GM23338 (cell line): ENCODE measurements at regions not wholly inside any gene's neighbourhood (a gene's known extent, or its start where the extent isn't known, plus 50 kb on each side); places are given as distances from the start of the nearest gene placed in this dataset.
A peak's percentile ranks its signal among the peaks of the same experiment; 100 is the strongest.

Source experiments
- ATAC-seq: fragments of 200-7000 bp; cut with Tn5 transposase; 3 replicates; pipeline ENCODE4 v1.9.1; 2020
- DNase-seq: peaks from one replicate; pipeline ENCODE4 v3.0.0-alpha.2; 2015; ENCODE audit warnings: low spot score
- H2AFZ ChIP-seq: fragments of 200-600 bp; sonication (generic); 2 replicates; pipeline ENCODE4 v1.8.0; 2016; ENCODE audit warnings: antibody characterized with exemption, mild to moderate bottlenecking, moderate library complexity
- H3F3A ChIP-seq: fragments of 200-600 bp; sonication (generic); replicated peaks from 2 replicates; pipeline ENCODE4 v1.8.0; 2017; ENCODE audit warnings: antibody characterized with exemption, mixed run types, low read depth
- H3K27ac ChIP-seq: fragments of 200-600 bp; sonication (generic); 2 replicates; pipeline ENCODE4 v1.6.1; 2016; ENCODE audit warnings: low read depth
- H3K27me3 ChIP-seq: fragments of 200-600 bp; sonication (generic); 2 replicates; pipeline ENCODE4 v1.8.0; 2016; ENCODE audit warnings: mild to moderate bottlenecking, mixed run types, moderate library complexity; ENCODE audit not compliant: insufficient read depth
- H3K36me3 ChIP-seq: fragments of 200-600 bp; sonication (generic); 2 replicates; pipeline ENCODE4 v1.8.0; 2016; ENCODE audit warnings: mild to moderate bottlenecking; ENCODE audit not compliant: insufficient read depth
- H3K4me1 ChIP-seq: fragments of 200-600 bp; sonication (generic); 2 replicates; pipeline ENCODE4 v1.8.0; 2016; ENCODE audit warnings: mild to moderate bottlenecking, moderate library complexity; ENCODE audit not compliant: insufficient read depth
- H3K4me2 ChIP-seq: fragments of 200-600 bp; sonication (generic); 2 replicates; pipeline ENCODE4 v1.7.1; 2017; ENCODE audit warnings: mixed run types
- H3K4me3 ChIP-seq: fragments of 200-600 bp; sonication (generic); 2 replicates; pipeline ENCODE4 v1.6.1; 2016; ENCODE audit warnings: mixed run types
- H3K79me2 ChIP-seq: fragments of 200-600 bp; sonication (generic); replicated peaks from 2 replicates; pipeline ENCODE4 v1.8.0; 2017; ENCODE audit warnings: mild to moderate bottlenecking; ENCODE audit not compliant: insufficient read depth
- H3K9me2 ChIP-seq: fragments of 200-600 bp; sonication (generic); 2 replicates; pipeline ENCODE4 v1.8.0; 2017; ENCODE audit not compliant: insufficient read depth
- H4K20me1 ChIP-seq: fragments of 200-600 bp; sonication (generic); replicated peaks from 2 replicates; pipeline ENCODE4 v1.8.0; 2017; ENCODE audit warnings: mild to moderate bottlenecking; ENCODE audit not compliant: insufficient read depth
- H3K27ac Mint-ChIP-seq: 2 replicates; pipeline ENCODE4 v1.8.0; 2020; ENCODE audit warnings: inconsistent platforms, mild to moderate bottlenecking, moderate library complexity, mixed read lengths
- H3K27me3 Mint-ChIP-seq: 3 replicates; pipeline ENCODE4 v1.8.0; 2022; ENCODE audit warnings: low read depth, mild to moderate bottlenecking, moderate library complexity, mixed read lengths, inconsistent platforms; ENCODE audit not compliant: insufficient read depth, poor library complexity
- H3K36me3 Mint-ChIP-seq: 3 replicates; pipeline ENCODE4 v1.8.0; 2021; ENCODE audit warnings: low read depth, mild to moderate bottlenecking, inconsistent platforms, moderate library complexity, mixed read lengths
- H3K4me1 Mint-ChIP-seq: 3 replicates; pipeline ENCODE4 v1.8.0; 2020; ENCODE audit warnings: mild to moderate bottlenecking, inconsistent platforms, mixed read lengths
- H3K4me3 Mint-ChIP-seq: 3 replicates; pipeline ENCODE4 v1.8.0; 2021; ENCODE audit warnings: moderate library complexity, mild to moderate bottlenecking, inconsistent platforms, mixed read lengths
- H3K9me3 Mint-ChIP-seq: 3 replicates; pipeline ENCODE4 v1.8.0; 2020; ENCODE audit warnings: moderate library complexity, mild to moderate bottlenecking, inconsistent platforms, mixed read lengths
- EZH2phosphoT487 ChIP-seq: fragments of 200-600 bp; sonication (generic); IDR thresholded peaks from one replicate; pipeline ENCODE4 v1.8.1; 2018; ENCODE audit warnings: antibody characterized with exemption; ENCODE audit not compliant: unreplicated experiment
- JUNB ChIP-seq: IDR thresholded peaks from one replicate; pipeline ENCODE4 v1.6.1; 2016; ENCODE audit warnings: antibody characterized with exemption; ENCODE audit not compliant: unreplicated experiment
- NANOG ChIP-seq: IDR thresholded peaks from 2 replicates; pipeline ENCODE4 v1.6.1; 2016; ENCODE audit warnings: antibody characterized with exemption, borderline replicate concordance
- POLR2AphosphoS5 ChIP-seq: IDR thresholded peaks from 2 replicates; pipeline ENCODE4 v1.6.1; 2016; ENCODE audit warnings: antibody characterized with exemption, low read depth
- ZNF114 ChIP-seq: fragments of 250-450 bp; sonication (Bioruptor Pico); IDR thresholded peaks from 2 replicates; pipeline ENCODE4 v1.5.0; 2020; ENCODE audit warnings: mild to moderate bottlenecking, moderate library complexity
- ZNF331 ChIP-seq: fragments of 250-450 bp; sonication (Bioruptor Pico); IDR thresholded peaks from 2 replicates; pipeline ENCODE4 v1.5.0; 2020; ENCODE audit warnings: low read depth, mild to moderate bottlenecking, moderate library complexity
- TF ChIP-seq, protein P1 (sequence below), 2 experiments: fragments of 200-600 bp in 1 of 2; sonication (generic) in 1 of 2; conservative IDR thresholded peaks; 2 replicates each; pipeline versions ENCODE4 v1.5.1 to v1.6.1; 2016 to 2017; ENCODE audit warnings: antibody characterized with exemption in 2 of 2, low read depth in 2 of 2, mild to moderate bottlenecking in 2 of 2, moderate library complexity in 1 of 2
- TF ChIP-seq, protein P2 (sequence below): fragments of 250-450 bp; sonication (Bioruptor Pico); IDR thresholded peaks from 2 replicates; pipeline ENCODE4 v1.5.0; 2020; ENCODE audit warnings: mild to moderate bottlenecking, moderate library complexity
- TF ChIP-seq, protein P3 (sequence below): IDR thresholded peaks from one replicate; pipeline ENCODE4 v1.6.1; 2018; ENCODE audit warnings: antibody characterized with exemption; ENCODE audit not compliant: unreplicated experiment

DNA sequence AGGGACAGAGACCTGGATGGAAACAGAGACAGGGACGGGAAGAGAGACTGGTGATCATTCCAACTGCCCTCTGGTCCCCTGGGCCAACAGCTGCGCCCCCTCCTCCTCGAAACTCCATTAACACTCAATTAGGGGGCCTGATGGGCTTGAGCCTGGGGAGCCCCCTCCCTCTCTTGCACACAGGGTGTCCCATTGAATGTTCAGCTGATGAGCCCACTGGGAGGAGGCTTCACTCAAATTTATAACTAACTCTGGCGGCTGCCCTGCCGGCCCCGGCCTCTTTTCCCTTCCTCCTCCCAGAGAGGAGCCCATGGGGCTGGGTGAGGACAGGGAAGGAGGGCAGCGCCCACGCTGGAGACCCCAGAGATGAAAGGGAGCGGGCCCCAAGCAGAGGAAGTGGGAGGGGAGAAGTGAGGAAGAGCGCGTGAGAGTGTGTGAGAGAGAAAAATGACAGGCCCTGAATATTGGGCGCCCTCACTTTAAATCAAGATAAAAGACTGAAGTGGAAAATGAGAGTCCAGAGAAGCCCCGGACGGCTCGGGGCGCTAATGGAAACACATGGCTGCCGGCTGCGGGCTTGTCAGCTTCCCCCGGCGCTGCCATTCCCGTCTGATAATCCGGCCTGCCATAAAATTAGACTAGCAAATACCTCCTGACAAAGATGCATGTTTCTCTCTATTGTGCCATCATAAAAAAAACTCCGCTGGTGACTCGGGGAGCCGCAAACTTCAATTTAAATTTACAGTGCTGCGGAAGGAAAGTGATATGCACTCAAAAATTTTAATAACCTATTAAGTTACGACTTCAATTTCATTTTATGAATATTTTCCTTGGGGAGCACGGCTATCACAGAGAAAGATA lies 58.0 kb upstream of the PAX2 start:
- Histone ChIP-seq H3K4me3 (no peak overlapping the region), H3K36me3 (no peaks in the 10 kb centered on the region), H2AFZ (0 out of 2 replicates have a peak overlapping the region, but pooled peaks have one; percentile 18), H3K79me2 (no peaks in the 10 kb centered on the region), H3K27ac (no peak overlapping the region), H4K20me1 (no peaks in the 10 kb centered on the region), H3K4me2 (peak overlapping the region; percentile 57; the same call in 1 of the 2 replicates), H3K27me3 (peaks cover 58% of the 10 kb centered on the region), H3K9me2 (no peaks in the 10 kb centered on the region), H3F3A (no peaks in the 10 kb centered on the region), H3K4me1 (peaks cover 34% of the 10 kb centered on the region)
- H3K27ac Mint-ChIP-seq = no peak overlapping the region
- peaks cover 43% of the 10 kb centered on the region for H3K27me3 Mint-ChIP-seq
- H3K4me3 Mint-ChIP-seq = no peak overlapping the region
- no peaks in the 10 kb centered on the region; the same call in 2 of the 3 replicates for H3K36me3 Mint-ChIP-seq
- ATAC-seq (no peak), DNase-seq (no peak)
- no peaks in the 10 kb centered on the region for H3K9me3 Mint-ChIP-seq
- H3K4me1 Mint-ChIP-seq = peaks cover 42% of the 10 kb centered on the region
- TF ChIP-seq JUNB = no peak
- TF ChIP-seq, protein P1, sequence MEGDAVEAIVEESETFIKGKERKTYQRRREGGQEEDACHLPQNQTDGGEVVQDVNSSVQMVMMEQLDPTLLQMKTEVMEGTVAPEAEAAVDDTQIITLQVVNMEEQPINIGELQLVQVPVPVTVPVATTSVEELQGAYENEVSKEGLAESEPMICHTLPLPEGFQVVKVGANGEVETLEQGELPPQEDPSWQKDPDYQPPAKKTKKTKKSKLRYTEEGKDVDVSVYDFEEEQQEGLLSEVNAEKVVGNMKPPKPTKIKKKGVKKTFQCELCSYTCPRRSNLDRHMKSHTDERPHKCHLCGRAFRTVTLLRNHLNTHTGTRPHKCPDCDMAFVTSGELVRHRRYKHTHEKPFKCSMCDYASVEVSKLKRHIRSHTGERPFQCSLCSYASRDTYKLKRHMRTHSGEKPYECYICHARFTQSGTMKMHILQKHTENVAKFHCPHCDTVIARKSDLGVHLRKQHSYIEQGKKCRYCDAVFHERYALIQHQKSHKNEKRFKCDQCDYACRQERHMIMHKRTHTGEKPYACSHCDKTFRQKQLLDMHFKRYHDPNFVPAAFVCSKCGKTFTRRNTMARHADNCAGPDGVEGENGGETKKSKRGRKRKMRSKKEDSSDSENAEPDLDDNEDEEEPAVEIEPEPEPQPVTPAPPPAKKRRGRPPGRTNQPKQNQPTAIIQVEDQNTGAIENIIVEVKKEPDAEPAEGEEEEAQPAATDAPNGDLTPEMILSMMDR (conservative IDR thresholded peaks at IDR 0.05; ENCODE audit: low read depth in 2 of 2) = no peak

DNA sequence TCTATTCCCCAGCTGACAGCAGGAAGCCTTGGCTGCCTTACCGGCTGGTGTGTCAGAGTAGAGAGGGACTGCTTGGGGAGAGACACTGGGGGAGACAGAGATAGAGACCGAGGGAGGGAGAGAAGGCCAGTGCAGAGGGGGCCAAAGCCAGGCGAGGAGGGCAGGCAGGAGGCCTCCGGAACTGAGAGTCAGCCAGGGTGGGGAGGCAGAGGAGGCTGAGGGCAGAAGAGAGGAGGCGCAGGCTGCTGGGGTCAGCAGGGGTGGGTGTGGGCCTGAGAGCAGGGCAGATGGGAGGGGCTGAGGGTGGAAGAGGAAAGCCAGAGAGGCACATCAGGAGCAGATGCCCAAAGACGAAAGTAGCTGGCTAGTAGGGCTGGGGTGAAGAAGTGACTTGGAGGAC lies 57.2 kb upstream of the PAX2 start:
- no peaks in the 10 kb centered on the region for H3K9me2 ChIP-seq
- no peak overlapping the region for H3K27ac ChIP-seq
- H3K27ac Mint-ChIP-seq = no peak overlapping the region
- H2AFZ ChIP-seq = no peak overlapping the region
- no peaks in the 10 kb centered on the region for H3K79me2 ChIP-seq
- no peaks in the 10 kb centered on the region for H4K20me1 ChIP-seq
- H3K4me2 ChIP-seq = no peak overlapping the region
- H3K36me3 ChIP-seq = no peaks in the 10 kb centered on the region
- no peaks in the 10 kb centered on the region; the same call in 2 of the 3 replicates for H3K36me3 Mint-ChIP-seq
- DNase-seq = no peak
- no peaks in the 10 kb centered on the region for H3K9me3 Mint-ChIP-seq
- H3K4me3 ChIP-seq = no peak overlapping the region
- peak; percentile 17; the same call in 2 of the 3 replicates for ATAC-seq
- H3K27me3 Mint-ChIP-seq = peaks cover 35% of the 10 kb centered on the region
- H3F3A ChIP-seq = no peaks in the 10 kb centered on the region
- peaks cover 32% of the 10 kb centered on the region for H3K4me1 ChIP-seq
- H3K4me1 Mint-ChIP-seq = peaks cover 34% of the 10 kb centered on the region
- H3K27me3 ChIP-seq = peaks cover 50% of the 10 kb centered on the region
- H3K4me3 Mint-ChIP-seq = no peak overlapping the region
- TF ChIP-seq ZNF331 (CRISPR knock-in tag) (no peak), NANOG (no peak), JUNB (no peak), POLR2AphosphoS5 (no peak), EZH2phosphoT487 (no peak), ZNF114 (CRISPR knock-in tag) (no peak)
- TF ChIP-seq, protein P2, sequence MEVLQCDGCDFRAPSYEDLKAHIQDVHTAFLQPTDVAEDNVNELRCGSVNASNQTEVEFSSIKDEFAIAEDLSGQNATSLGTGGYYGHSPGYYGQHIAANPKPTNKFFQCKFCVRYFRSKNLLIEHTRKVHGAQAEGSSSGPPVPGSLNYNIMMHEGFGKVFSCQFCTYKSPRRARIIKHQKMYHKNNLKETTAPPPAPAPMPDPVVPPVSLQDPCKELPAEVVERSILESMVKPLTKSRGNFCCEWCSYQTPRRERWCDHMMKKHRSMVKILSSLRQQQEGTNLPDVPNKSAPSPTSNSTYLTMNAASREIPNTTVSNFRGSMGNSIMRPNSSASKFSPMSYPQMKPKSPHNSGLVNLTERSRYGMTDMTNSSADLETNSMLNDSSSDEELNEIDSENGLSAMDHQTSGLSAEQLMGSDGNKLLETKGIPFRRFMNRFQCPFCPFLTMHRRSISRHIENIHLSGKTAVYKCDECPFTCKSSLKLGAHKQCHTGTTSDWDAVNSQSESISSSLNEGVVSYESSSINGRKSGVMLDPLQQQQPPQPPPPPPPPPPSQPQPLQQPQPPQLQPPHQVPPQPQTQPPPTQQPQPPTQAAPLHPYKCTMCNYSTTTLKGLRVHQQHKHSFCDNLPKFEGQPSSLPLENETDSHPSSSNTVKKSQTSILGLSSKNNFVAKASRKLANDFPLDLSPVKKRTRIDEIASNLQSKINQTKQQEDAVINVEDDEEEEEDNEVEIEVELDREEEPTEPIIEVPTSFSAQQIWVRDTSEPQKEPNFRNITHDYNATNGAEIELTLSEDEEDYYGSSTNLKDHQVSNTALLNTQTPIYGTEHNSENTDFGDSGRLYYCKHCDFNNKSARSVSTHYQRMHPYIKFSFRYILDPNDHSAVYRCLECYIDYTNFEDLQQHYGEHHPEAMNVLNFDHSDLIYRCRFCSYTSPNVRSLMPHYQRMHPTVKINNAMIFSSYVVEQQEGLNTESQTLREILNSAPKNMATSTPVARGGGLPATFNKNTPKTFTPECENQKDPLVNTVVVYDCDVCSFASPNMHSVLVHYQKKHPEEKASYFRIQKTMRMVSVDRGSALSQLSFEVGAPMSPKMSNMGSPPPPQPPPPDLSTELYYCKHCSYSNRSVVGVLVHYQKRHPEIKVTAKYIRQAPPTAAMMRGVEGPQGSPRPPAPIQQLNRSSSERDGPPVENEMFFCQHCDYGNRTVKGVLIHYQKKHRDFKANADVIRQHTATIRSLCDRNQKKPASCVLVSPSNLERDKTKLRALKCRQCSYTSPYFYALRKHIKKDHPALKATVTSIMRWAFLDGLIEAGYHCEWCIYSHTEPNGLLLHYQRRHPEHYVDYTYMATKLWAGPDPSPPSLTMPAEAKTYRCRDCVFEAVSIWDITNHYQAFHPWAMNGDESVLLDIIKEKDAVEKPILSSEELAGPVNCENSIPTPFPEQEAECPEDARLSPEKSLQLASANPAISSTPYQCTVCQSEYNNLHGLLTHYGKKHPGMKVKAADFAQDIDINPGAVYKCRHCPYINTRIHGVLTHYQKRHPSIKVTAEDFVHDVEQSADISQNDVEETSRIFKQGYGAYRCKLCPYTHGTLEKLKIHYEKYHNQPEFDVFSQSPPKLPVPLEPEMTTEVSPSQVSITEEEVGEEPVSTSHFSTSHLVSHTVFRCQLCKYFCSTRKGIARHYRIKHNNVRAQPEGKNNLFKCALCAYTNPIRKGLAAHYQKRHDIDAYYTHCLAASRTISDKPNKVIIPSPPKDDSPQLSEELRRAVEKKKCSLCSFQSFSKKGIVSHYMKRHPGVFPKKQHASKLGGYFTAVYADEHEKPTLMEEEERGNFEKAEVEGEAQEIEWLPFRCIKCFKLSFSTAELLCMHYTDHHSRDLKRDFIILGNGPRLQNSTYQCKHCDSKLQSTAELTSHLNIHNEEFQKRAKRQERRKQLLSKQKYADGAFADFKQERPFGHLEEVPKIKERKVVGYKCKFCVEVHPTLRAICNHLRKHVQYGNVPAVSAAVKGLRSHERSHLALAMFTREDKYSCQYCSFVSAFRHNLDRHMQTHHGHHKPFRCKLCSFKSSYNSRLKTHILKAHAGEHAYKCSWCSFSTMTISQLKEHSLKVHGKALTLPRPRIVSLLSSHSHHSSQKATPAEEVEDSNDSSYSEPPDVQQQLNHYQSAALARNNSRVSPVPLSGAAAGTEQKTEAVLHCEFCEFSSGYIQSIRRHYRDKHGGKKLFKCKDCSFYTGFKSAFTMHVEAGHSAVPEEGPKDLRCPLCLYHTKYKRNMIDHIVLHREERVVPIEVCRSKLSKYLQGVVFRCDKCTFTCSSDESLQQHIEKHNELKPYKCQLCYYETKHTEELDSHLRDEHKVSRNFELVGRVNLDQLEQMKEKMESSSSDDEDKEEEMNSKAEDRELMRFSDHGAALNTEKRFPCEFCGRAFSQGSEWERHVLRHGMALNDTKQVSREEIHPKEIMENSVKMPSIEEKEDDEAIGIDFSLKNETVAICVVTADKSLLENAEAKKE (CRISPR knock-in tag) = no peak
- TF ChIP-seq, protein P3, sequence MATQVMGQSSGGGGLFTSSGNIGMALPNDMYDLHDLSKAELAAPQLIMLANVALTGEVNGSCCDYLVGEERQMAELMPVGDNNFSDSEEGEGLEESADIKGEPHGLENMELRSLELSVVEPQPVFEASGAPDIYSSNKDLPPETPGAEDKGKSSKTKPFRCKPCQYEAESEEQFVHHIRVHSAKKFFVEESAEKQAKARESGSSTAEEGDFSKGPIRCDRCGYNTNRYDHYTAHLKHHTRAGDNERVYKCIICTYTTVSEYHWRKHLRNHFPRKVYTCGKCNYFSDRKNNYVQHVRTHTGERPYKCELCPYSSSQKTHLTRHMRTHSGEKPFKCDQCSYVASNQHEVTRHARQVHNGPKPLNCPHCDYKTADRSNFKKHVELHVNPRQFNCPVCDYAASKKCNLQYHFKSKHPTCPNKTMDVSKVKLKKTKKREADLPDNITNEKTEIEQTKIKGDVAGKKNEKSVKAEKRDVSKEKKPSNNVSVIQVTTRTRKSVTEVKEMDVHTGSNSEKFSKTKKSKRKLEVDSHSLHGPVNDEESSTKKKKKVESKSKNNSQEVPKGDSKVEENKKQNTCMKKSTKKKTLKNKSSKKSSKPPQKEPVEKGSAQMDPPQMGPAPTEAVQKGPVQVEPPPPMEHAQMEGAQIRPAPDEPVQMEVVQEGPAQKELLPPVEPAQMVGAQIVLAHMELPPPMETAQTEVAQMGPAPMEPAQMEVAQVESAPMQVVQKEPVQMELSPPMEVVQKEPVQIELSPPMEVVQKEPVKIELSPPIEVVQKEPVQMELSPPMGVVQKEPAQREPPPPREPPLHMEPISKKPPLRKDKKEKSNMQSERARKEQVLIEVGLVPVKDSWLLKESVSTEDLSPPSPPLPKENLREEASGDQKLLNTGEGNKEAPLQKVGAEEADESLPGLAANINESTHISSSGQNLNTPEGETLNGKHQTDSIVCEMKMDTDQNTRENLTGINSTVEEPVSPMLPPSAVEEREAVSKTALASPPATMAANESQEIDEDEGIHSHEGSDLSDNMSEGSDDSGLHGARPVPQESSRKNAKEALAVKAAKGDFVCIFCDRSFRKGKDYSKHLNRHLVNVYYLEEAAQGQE = no peak
